Mucosa of gallbladder (tissue), 1 donor: ENCODE measurements at regions not wholly inside any gene's neighbourhood (a gene's known extent, or its start where the extent isn't known, plus 50 kb on each side); places are given as distances from the start of the nearest gene placed in this dataset.

Source experiments
- DNase-seq: peaks from one replicate; pipeline ENCODE4 v3.0.0-alpha.2; 2020; ENCODE audit warnings: low spot score
- donor health status: DM: no; HTN: no; CAD: no.

GRCh38 chr13:34810996-34811395 is 131.1 kb upstream of the NBEA start:
- DNase-seq: no peak

DNA sequence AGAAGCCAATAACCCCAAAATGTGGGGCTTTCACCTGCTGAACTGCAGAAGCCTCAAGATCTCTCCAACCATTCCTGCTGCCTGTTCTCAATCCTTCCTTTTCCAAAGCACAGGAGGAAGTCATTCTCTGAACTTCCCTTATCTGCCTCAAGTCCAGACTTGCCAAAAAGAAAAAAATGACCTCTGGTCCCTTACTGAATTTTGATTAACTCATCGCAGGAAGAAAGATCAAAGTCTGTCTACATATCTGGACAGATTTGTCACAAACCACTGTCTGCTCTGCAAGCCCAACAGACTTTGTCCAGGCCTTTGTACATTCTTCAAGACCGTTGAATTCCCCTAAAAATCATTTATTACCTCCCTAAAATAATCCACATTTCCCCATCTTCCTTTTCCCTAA is 126.5 kb upstream of the NBEA start:
- DNase-seq: no peak

GRCh38 chr13:34816245-34816884 is 125.7 kb upstream of the NBEA start:
- no peak for DNase-seq

- no peak for DNase-seq
Observed at GRCh38 chr13:34816908-34817665, 125.0 kb upstream of the NBEA start.

DNA sequence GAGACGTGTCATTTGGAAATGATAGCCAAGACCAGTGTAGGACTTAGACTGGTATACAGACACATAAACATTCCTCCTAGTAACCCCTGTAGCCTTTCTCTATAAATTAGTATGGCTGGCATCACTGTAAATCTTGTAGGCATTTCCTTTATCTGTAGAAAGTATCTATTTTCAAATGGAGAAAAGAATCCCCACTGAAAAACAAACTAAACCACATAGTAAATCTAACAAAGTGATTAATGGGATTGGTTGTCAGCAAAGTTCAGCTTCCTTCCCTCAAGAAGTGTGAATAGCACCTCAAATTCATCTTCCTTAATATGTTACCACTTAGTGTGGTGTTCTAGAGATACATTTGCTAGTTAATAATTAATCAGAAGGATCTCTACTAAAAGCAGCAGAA is 119.4 kb upstream of the NBEA start:
- DNase-seq: no peak

- no peak for DNase-seq
Observed at GRCh38 chr13:34826432-34826831, 115.6 kb upstream of the NBEA start.

DNA sequence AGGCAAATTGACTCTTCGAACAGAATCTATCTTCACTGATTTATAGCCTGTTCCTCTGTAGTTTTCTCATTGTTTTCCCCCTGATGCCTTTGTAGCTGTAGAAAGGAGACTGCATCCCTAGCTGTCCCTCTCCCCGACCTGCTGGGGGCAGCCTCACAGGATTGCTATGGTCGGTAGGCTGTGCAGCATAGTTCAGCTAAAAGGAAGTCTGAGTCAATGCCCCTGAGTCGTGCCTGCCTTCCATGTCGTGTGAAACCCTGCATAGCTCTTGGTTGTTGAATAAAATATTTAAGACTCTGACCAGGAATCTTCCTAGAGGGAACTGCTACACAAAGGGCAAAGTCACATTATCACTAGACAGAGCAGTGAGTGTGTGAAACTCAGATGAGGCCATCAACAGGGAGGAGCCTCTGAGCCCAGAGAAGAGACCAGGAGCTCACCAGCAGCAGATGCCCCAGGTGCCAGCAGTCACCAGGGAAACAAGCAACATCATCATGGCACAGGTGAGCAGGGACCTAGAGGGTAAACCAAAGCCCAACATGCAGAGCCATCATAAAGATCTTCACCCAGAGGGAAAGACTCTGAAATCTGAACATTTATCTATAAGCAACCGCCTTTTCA is 108.4 kb upstream of the NBEA start:
- DNase-seq: no peak

DNA sequence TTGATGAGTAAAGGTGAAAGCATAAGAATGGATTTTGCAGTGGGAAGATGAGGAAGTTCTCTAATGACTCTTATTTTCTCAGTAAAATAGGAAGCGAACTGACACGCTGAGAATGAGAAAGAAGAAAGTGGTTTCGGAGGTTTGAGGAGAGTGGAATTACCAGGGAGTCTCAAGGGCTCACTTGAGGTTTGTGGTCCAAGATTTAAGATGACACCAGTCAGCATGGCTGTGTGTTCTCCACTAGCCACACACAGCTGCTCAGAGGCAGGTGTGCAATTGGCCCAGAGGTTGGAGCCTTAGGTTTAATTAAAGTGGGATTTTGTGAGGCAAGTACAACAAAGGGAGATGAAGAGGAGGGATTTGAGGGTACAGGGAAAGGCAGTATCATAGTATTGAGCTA is 99.6 kb upstream of the NBEA start:
- no peak for DNase-seq

GRCh38 chr13:34847766-34848165 is 94.3 kb upstream of the NBEA start:
- DNase-seq: no peak

GRCh38 chr13:34849406-34849805 is 92.7 kb upstream of the NBEA start:
- DNase-seq: no peak

GRCh38 chr13:34853161-34853560 is 88.9 kb upstream of the NBEA start:
- DNase-seq: no peak

DNA sequence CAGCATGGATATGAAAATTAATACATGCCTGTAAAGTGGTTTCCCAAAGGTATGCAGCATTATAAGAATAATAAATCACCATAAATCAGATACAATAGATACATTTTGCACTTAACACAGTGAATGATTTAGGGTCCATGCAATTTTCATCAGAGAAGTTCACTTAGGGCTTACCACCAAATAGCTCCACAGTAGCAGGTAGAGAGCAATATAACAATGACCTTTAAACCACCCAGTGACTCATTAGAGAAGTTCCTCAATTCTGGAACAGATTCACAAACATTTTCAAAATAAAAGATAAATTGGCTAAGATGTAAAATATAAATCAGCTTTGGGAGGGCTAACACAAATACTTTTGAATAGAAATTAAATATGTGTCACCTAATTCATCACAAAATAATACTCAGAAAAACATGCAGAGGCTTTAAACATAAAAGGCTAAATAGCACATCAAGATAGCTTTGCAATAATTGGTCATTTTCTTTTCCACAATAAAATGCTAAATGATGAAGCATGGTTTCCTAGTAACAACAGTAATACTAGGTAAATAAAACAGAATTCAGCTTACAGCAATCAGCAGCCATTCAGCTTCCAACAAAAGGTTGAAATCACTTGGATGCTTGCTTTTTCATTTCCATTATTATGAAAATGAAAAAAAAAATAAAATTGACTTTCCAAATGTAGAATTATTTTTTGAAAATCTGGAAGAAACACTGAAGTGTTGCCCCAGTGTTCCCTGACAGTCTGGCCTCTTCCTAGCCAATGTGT is 84.3 kb upstream of the NBEA start:
- no peak for DNase-seq

GRCh38 chr13:34862311-34862710 is 79.8 kb upstream of the NBEA start:
- DNase-seq: no peak

GRCh38 chr13:34862716-34863115 is 79.4 kb upstream of the NBEA start:
- no peak for DNase-seq

DNA sequence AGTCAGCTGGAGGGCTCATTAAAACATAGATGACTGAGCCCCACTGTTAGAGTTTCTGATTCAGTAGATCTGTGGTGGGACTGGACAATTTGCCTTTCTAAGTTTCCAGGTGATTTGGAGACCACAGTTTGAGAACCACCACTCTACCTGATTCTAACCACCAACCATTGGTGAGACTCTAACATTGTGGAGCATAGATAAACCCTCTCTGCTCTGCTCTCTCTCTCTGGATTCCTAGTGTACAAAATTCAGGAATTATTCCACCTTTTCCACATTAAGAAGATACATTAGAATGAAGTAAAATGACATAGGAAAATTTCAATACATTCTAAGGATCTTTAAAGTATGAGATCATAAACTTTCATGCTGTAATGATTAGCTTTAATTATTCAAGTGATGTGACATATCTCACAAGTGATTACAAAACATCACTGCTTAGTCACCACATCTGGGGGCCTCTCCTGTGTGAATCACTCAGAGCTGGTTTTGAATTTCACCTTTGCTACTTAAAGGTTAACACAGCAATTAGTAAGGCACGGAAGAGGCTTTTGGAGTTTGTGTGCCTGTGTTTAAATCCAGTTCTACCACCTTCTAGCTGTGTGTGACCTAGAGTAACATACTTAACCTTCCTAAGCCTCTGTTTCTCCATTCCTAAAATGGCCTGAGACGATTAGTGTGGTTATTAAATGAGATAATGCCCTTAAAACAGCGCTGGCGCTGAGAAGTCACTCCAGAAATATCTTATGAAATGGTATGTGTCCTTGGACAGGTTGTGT is 78.5 kb upstream of the NBEA start:
- no peak for DNase-seq

DNA sequence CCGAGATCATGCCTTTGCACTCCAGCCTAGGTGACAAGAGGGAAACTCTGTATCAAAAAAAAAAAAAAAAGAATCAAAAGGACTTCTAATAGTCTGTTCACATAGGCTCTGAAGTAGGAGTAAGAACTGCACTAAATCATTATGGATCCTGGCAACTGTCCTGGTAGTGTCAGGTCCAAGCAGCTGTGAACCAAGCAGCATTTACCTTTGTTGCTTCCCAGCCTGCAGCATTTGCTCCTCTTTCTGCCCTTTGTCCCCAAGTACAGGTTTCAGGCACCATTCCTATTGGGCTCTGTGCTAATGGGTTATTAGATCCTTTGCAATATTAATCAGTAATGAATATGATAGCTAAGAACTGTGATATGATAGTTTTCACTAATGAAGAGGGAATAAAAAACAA is 77.4 kb upstream of the NBEA start:
- peak; percentile 40 for DNase-seq

DNA sequence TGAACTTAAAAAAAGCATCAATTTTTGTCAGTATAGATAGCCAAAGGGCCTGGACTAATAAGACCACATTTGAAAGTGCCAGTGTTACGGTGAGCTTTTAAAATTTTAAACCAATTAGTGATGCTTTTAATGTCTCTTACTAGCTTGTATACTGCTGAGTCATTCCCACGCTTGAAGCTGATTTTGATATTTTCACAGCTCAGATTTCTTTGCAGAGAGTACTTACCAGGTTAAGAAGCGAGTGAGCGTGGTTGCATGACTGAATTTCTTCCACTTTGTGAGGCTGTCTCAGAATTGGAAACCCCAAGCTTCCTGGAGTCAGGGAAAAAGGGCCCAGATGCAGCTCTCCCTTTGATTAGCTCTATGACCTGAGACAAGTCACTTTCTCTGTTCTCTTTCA is 74.5 kb upstream of the NBEA start:
- no peak for DNase-seq

GRCh38 chr13:34868733-34869132 is 73.3 kb upstream of the NBEA start:
- DNase-seq: no peak

DNA sequence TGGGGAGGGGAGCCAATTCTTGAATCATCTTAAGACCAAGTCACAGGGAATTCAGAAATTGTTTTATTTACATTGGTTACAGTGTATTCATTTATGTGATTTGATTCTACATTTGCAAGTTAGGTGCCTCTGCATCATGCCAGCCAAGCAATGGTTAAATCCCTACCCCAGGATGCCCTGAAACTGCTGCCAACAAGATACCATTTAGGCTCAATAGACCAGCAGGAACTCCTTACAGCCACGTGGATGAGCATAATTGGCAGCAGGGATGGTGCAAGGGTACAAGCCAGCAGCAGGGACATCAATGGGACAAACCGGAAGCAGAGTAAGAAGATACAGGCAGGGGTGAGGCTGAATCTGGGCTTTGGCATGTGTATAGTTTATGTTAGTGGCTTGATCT is 72.4 kb upstream of the NBEA start:
- DNase-seq: no peak

DNA sequence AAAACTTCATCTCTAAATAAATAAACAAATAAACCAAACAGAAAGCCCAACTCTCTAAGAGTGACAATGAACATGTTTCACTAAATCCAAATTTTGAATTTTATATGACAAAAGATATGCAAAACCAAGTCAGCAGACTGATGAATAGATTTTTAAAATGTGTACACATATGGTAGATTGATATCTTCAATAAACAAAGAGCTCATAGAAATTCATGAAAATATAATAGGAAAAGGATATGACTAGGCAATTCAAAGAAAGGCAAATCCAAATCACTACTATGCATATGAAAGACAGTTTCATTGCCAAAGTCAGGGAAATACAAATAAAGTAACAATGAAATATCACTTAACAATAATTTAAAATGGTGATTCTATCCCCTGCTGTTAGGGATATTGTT is 63.7 kb upstream of the NBEA start:
- DNase-seq: no peak

- DNase-seq: no peak
Observed at GRCh38 chr13:34879851-34880250, 62.2 kb upstream of the NBEA start.

DNA sequence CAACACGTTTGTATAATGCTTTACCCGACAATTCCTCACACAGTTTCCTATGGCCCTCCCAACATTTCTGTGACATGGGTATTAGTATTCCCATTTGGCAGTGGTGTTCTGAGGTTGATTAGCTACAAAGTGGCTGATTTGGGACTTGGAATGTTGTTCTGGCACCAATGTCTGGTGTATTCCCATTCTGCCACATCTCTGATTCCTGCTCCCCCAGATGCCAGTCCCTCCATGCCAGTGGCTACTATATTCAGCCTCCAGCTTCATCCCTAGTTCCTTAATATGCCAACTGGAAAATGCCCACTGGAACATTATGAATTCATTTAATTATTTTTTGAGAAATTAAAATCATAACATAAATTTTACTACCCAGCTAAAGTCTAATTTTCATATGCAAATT is 60.6 kb upstream of the NBEA start:
- no peak for DNase-seq
